A673 (cell line): ENCODE measurements at regions not wholly inside any gene's neighbourhood (a gene's known extent, or its start where the extent isn't known, plus 50 kb on each side); places are given as distances from the start of the nearest gene placed in this dataset.

Experiments
- BruUV-seq: library from RNA; stranded (reverse); fragments of 400-500 nt; replicated peaks from 2 replicates; lab custom pipeline; 2021; lab: Mats Ljungman, UMichigan
- CTCF ChIA-PET: fragments of 300-600 bp; sonication (Branson Sonifier 250); formaldehyde crosslinking; loops from one replicate; lab custom pipeline; 2022; ENCODE audit warnings: antibody characterized with exemption; lab: Charles Lee
- POLR2A ChIA-PET: fragments of 300-600 bp; sonication (Branson Sonifier 250); formaldehyde crosslinking; loops from one replicate; lab custom pipeline; 2022; ENCODE audit warnings: antibody characterized with exemption; ENCODE audit not compliant: low non-redundant PET; lab: Charles Lee
- DNase-seq: peaks from one replicate; pipeline ENCODE4 v3.0.0-alpha.2; 2015; ENCODE audit warnings: low spot score
- H3K27ac ChIP-seq: fragments of 200-600 bp; sonication (generic); 2 replicates; pipeline ENCODE4 v1.5.1; 2016; ENCODE audit warnings: mixed run types, low read depth, mild to moderate bottlenecking, mixed read lengths, antibody characterized with exemption, low read length; ENCODE audit not compliant: poor library complexity, severe bottlenecking
- H3K27me3 ChIP-seq: fragments of 200-600 bp; sonication (generic); replicated peaks from 2 replicates; pipeline ENCODE4 v1.6.1; 2017; ENCODE audit warnings: mixed run types, low read depth, mild to moderate bottlenecking, mixed read lengths, antibody characterized with exemption, low read length; ENCODE audit not compliant: insufficient read depth, poor library complexity
- H3K36me3 ChIP-seq: fragments of 200-600 bp; sonication (generic); 2 replicates; pipeline ENCODE4 v1.6.1; 2016; ENCODE audit warnings: mixed run types, mild to moderate bottlenecking, mixed read lengths, antibody characterized with exemption, low read length; ENCODE audit not compliant: insufficient read depth, poor library complexity, severe bottlenecking
- H3K4me1 ChIP-seq: fragments of 200-600 bp; sonication (generic); 2 replicates; pipeline ENCODE4 v1.6.1; 2017; ENCODE audit warnings: mixed run types, mild to moderate bottlenecking, mixed read lengths, antibody characterized with exemption, low read length; ENCODE audit not compliant: insufficient read depth, poor library complexity, severe bottlenecking
- H3K4me3 ChIP-seq: fragments of 200-600 bp; sonication (generic); 2 replicates; pipeline ENCODE4 v1.5.1; 2016; ENCODE audit warnings: low read depth, mixed run types, mild to moderate bottlenecking, mixed read lengths, low read length; ENCODE audit not compliant: poor library complexity, severe bottlenecking
- H3K9me3 ChIP-seq: fragments of 200-600 bp; sonication (generic); 2 replicates; pipeline ENCODE4 v1.6.1; 2016; ENCODE audit warnings: mixed run types, low read depth, mild to moderate bottlenecking, mixed read lengths, antibody characterized with exemption, low read length; ENCODE audit not compliant: poor library complexity, severe bottlenecking
- EZH2 ChIP-seq: fragments of 200-600 bp; sonication (generic); IDR thresholded peaks from 2 replicates; pipeline ENCODE4 v1.6.1; 2017; ENCODE audit warnings: borderline replicate concordance, low read depth, mild to moderate bottlenecking, mixed read lengths, antibody characterized with exemption, low read length; ENCODE audit not compliant: poor library complexity, severe bottlenecking
- intact Hi-C: fragments of 100-400 bp; cut with micrococcal nuclease; formaldehyde crosslinking; loops from one replicate; pipeline ENCODE4 v1.10.0; 2022; ENCODE audit not compliant: unreplicated experiment
- TF ChIP-seq, protein P1 (sequence below): fragments of 300-800, 200-600 bp; sonication (generic); conservative IDR thresholded peaks from 2 replicates; pipeline ENCODE4 v1.5.1; 2017; ENCODE audit warnings: low read depth, mild to moderate bottlenecking, antibody characterized with exemption, low read length, moderate library complexity, mixed read lengths

DNA sequence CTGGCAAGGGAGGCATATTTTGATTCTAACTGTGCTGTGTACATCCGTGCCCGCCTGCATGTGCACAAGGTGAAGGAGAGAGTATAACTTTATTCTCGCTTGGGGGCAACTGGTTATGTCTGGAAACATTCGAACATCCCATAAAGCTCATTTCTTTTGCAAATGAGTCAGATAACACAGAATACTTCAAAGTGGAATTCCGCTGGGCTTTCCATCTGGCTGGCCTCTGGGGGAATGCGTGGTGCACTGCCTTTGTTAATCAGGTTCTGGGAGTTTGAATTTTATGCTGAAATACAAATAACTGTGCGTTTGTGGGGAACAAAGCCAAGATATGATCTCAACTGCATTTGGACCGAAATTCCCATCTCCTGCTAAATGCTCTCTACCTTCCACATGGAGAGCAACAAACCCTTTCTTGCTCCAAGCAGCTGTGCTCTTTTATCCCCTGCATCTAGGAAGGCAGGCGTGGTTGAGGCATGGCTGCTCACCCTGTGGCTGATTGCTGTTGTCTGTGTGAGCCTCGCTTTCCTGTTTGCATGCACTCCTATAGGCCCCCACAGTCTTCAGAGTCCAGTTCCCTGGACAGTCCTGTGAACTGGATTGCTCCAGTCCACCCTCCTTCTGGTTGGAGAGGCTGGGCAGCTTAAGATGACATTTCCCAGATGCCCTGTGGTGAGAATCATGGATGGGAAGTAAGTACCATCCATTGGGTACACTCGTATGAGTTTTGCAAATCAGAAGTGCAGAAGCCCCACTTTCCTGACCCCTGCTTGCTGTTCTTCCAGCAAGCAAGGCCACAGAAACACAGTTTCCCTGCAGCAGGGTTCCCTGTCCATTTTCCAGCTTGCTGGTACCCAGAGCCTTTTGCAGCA lies 82.9 kb upstream of the ALDH1B1 start:
- ChIA-PET CTCF (no interaction called here), POLR2A (no interaction called here)
- H3K27me3 ChIP-seq: no peaks in the 10 kb centered on the region
- H3K27ac ChIP-seq: no peak overlapping the region
- no peak for TF ChIP-seq EZH2
- TF ChIP-seq, protein P1, sequence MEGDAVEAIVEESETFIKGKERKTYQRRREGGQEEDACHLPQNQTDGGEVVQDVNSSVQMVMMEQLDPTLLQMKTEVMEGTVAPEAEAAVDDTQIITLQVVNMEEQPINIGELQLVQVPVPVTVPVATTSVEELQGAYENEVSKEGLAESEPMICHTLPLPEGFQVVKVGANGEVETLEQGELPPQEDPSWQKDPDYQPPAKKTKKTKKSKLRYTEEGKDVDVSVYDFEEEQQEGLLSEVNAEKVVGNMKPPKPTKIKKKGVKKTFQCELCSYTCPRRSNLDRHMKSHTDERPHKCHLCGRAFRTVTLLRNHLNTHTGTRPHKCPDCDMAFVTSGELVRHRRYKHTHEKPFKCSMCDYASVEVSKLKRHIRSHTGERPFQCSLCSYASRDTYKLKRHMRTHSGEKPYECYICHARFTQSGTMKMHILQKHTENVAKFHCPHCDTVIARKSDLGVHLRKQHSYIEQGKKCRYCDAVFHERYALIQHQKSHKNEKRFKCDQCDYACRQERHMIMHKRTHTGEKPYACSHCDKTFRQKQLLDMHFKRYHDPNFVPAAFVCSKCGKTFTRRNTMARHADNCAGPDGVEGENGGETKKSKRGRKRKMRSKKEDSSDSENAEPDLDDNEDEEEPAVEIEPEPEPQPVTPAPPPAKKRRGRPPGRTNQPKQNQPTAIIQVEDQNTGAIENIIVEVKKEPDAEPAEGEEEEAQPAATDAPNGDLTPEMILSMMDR: no peak
- H3K4me1 ChIP-seq: no peaks in the 10 kb centered on the region
- H3K4me3 ChIP-seq: no peak overlapping the region
- H3K36me3 ChIP-seq: no peaks in the 10 kb centered on the region
- DNase-seq: peak; percentile 14
- H3K9me3 ChIP-seq: no peaks in the 10 kb centered on the region
- intact Hi-C loops: no loop called here
- no TSS peak for BruUV-seq

DNA sequence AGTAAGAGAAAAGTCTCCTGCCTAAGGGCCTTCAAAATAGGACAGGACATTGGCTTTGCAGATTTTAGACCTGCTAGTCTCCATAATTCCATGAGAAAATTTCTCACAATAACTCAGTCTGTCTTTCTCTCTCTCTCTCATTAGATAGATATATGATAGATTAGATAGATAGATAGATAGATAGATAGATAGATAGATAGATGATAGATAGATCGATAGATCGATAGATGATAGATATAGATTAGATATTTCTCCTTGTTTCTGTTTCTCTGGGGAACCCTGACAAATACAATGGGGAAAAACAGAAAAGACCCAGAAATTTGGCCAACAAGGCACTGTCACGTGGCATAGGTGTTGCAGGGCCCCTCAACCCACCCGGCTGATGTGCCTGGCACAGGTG lies 84.4 kb upstream of the ALDH1B1 start:
- Histone ChIP-seq H3K9me3 (no peaks in the 10 kb centered on the region), H3K36me3 (no peaks in the 10 kb centered on the region), H3K27ac (no peak overlapping the region), H3K27me3 (no peaks in the 10 kb centered on the region), H3K4me1 (no peaks in the 10 kb centered on the region), H3K4me3 (no peak overlapping the region)
- BruUV-seq: no TSS peak
- TF ChIP-seq, protein P1: no peak
- TF ChIP-seq EZH2: no peak
- ChIA-PET POLR2A (no interaction called here), CTCF (no interaction called here)
- intact Hi-C loops: no loop called here
- DNase-seq: no peak

DNA sequence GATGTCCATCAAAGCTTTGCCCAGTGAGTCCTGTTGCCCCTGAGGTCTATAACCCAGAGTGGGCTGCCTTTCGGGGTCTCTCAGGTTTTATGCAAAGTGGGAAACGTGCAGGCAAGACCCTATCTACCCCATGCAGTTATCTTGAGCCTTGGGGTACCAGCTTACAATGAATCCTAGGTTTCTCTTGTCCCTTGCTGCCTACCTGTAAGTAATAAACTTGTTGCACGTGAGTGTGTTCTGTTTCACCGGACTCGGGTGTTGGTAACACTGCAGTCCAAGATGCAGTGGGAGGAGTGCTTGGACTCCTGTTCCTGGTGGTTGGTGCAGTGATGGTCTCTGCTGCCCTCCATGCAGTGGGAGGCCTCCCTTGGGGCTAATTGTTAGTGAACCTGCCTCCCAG lies 85.6 kb upstream of the ALDH1B1 start:
- no TSS peak for BruUV-seq
- Histone ChIP-seq H3K9me3 (no peaks in the 10 kb centered on the region), H3K27me3 (no peaks in the 10 kb centered on the region), H3K36me3 (no peaks in the 10 kb centered on the region), H3K27ac (no peak overlapping the region), H3K4me3 (no peak overlapping the region), H3K4me1 (no peaks in the 10 kb centered on the region)
- ChIA-PET CTCF (no interaction called here), POLR2A (no interaction called here)
- TF ChIP-seq EZH2: no peak
- TF ChIP-seq, protein P1: no peak
- DNase-seq: no peak
- intact Hi-C loops: no loop called here
